Astrocyte (in vitro differentiated cells and primary cell): ENCODE measurements at regions not wholly inside any gene's neighbourhood (a gene's known extent, or its start where the extent isn't known, plus 50 kb on each side); places are given as distances from the start of the nearest gene placed in this dataset.

ENCODE experiments used
- CTCF ChIP-seq: IDR thresholded peaks from 2 replicates; pipeline ENCODE4 v1.5.1; 2011; ENCODE audit warnings: low read depth, mild to moderate bottlenecking, inconsistent platforms, low read length, moderate library complexity; ENCODE audit not compliant: insufficient read depth
- EZH2 ChIP-seq: IDR thresholded peaks from 2 replicates; pipeline ENCODE4 v1.6.1; 2012; ENCODE audit warnings: mild to moderate bottlenecking, low read length, inconsistent platforms; ENCODE audit not compliant: insufficient read depth

GRCh38 chr3:124461126-124461525, 269.1 kb upstream of the UMPS start:
- TF ChIP-seq CTCF (no peak), EZH2 (no peak)
